HG02759 (cell line): ENCODE measurements at regions not wholly inside any gene's neighbourhood (a gene's known extent, or its start where the extent isn't known, plus 50 kb on each side); places are given as distances from the start of the nearest gene placed in this dataset.

Experiments used
- ATAC-seq: cut with Tn5 transposase; IDR thresholded peaks from one replicate; pipeline ENCODE4 v1.9.1; 2021; ENCODE audit warnings: mild to moderate bottlenecking, moderate library complexity; ENCODE audit not compliant: unreplicated experiment

- ATAC-seq, result no peak
These were observed 125.9 kb upstream of the PPARGC1A start for GRCh38 chr4:24015782-24016181.

- no peak for ATAC-seq
These were observed 124.0 kb upstream of the PPARGC1A start for GRCh38 chr4:24013668-24014422.

- no peak for ATAC-seq
These were observed 121.1 kb upstream of the PPARGC1A start for GRCh38 chr4:24010994-24011393.

- ATAC-seq, result no peak
These were observed 120.7 kb upstream of the PPARGC1A start for GRCh38 chr4:24010573-24010972.

GRCh38 chr4:24007860-24008261, 118.0 kb upstream of the PPARGC1A start:
- ATAC-seq, result no peak

GRCh38 chr4:24006269-24006668, 116.4 kb upstream of the PPARGC1A start:
- no peak for ATAC-seq

GRCh38 chr4:24003926-24004325, 114.1 kb upstream of the PPARGC1A start:
- no peak for ATAC-seq

GRCh38 chr4:24003496-24003895, 113.6 kb upstream of the PPARGC1A start:
- ATAC-seq, result no peak

GRCh38 chr4:24002330-24002966, 112.6 kb upstream of the PPARGC1A start:
- ATAC-seq, result no peak

GRCh38 chr4:24001486-24002329, 111.9 kb upstream of the PPARGC1A start:
- no peak for ATAC-seq

- no peak for ATAC-seq
These were observed 110.6 kb upstream of the PPARGC1A start for GRCh38 chr4:24000470-24000831.

- no peak for ATAC-seq
These were observed 110.0 kb upstream of the PPARGC1A start for GRCh38 chr4:23999714-24000469.

GRCh38 chr4:23993373-23993772, 103.5 kb upstream of the PPARGC1A start:
- ATAC-seq, result no peak

- ATAC-seq, result no peak
These were observed 101.6 kb upstream of the PPARGC1A start for GRCh38 chr4:23991444-23991843.

GRCh38 chr4:23986270-23986669, 96.4 kb upstream of the PPARGC1A start:
- ATAC-seq, result no peak

- no peak for ATAC-seq
These were observed 91.5 kb upstream of the PPARGC1A start for GRCh38 chr4:23981328-23981727.

GRCh38 chr4:23979534-23979933, 89.7 kb upstream of the PPARGC1A start:
- ATAC-seq, result no peak

- ATAC-seq, result no peak
These were observed 88.2 kb upstream of the PPARGC1A start for GRCh38 chr4:23978002-23978401.

GRCh38 chr4:23976423-23976822, 86.6 kb upstream of the PPARGC1A start:
- no peak for ATAC-seq

- ATAC-seq, result no peak
These were observed 83.5 kb upstream of the PPARGC1A start for GRCh38 chr4:23973308-23973855.

- no peak for ATAC-seq
These were observed 83.0 kb upstream of the PPARGC1A start for GRCh38 chr4:23972805-23973204.
